ENCODE measurements at regions not wholly inside any gene's neighbourhood (a gene's known extent, or its start where the extent isn't known, plus 50 kb on each side); places are given as distances from the start of the nearest gene placed in this dataset.

GRCh38 chr9:134247918-134248631 lies 78.2 kb upstream of the RXRA start:
- WGBS, 3 donors = 87 to 96% (median 93%) methylated on average over 5 of the region's 5 CpGs
- no peak for DNase-seq
- FAIRE-seq = no peak

GRCh38 chr9:134251296-134252069 lies 74.8 kb upstream of the RXRA start:
- no peak overlapping the region for H3K4me3 ChIP-seq (ENCODE audit: low read depth in 1 of 3, low read length in 3 of 3)
- H3K36me3 ChIP-seq (ENCODE audit: control insufficient read depth in 3 of 3, insufficient read depth in 2 of 3, low read depth in 1 of 3, low read length in 3 of 3) = no peaks in the 10 kb centered on the region
- H3K9me3 ChIP-seq (ENCODE audit: control insufficient read depth in 2 of 2, insufficient read depth in 1 of 2, low read depth in 1 of 2, low read length in 1 of 2) = peaks cover 0 to 15% of the 10 kb centered on the region in 2 donors
- 68 to 85% (median 70%) methylated on average over 31 to 33 of the region's 33 CpGs for WGBS, 3 donors
- no peaks in the 10 kb centered on the region for H3K4me1 ChIP-seq (ENCODE audit: control insufficient read depth in 3 of 3, insufficient read depth in 2 of 3, low read depth in 1 of 3, low read length in 2 of 3)
- FAIRE-seq (no peak), DNase-seq (no peak)
- no peaks in the 10 kb centered on the region for H3K27me3 ChIP-seq (ENCODE audit: control insufficient read depth in 3 of 3, insufficient read depth in 3 of 3, low read length in 3 of 3)
- no peak overlapping the region for H3K27ac ChIP-seq (ENCODE audit: low read depth in 1 of 3, low read length in 2 of 3)

More at GRCh38 chr9:134247918-134248631, 78.2 kb upstream of the RXRA start:
- Histone ChIP-seq H3K27ac (ENCODE audit: low read depth in 1 of 3, low read length in 2 of 3) (no peak overlapping the region), H3K9me3 (ENCODE audit: control insufficient read depth in 2 of 2, insufficient read depth in 1 of 2, low read depth in 1 of 2, low read length in 1 of 2) (peaks cover 0 to 15% of the 10 kb centered on the region in 2 donors), H3K4me3 (ENCODE audit: low read depth in 1 of 3, low read length in 3 of 3) (no peak overlapping the region), H3K4me1 (ENCODE audit: control insufficient read depth in 3 of 3, insufficient read depth in 2 of 3, low read depth in 1 of 3, low read length in 2 of 3) (no peaks in the 10 kb centered on the region), H3K36me3 (ENCODE audit: control insufficient read depth in 3 of 3, insufficient read depth in 2 of 3, low read depth in 1 of 3, low read length in 3 of 3) (no peaks in the 10 kb centered on the region), H3K27me3 (ENCODE audit: control insufficient read depth in 3 of 3, insufficient read depth in 3 of 3, low read length in 3 of 3) (no peaks in the 10 kb centered on the region)

GRCh38 chr9:134252084-134252830 lies 74.0 kb upstream of the RXRA start:
- Histone ChIP-seq H3K4me3 (ENCODE audit: low read depth in 1 of 3, low read length in 3 of 3) (no peak overlapping the region), H3K27me3 (ENCODE audit: control insufficient read depth in 3 of 3, insufficient read depth in 3 of 3, low read length in 3 of 3) (no peaks in the 10 kb centered on the region), H3K36me3 (ENCODE audit: control insufficient read depth in 3 of 3, insufficient read depth in 2 of 3, low read depth in 1 of 3, low read length in 3 of 3) (no peaks in the 10 kb centered on the region), H3K4me1 (ENCODE audit: control insufficient read depth in 3 of 3, insufficient read depth in 2 of 3, low read depth in 1 of 3, low read length in 2 of 3) (no peaks in the 10 kb centered on the region), H3K27ac (ENCODE audit: low read depth in 1 of 3, low read length in 2 of 3) (no peak overlapping the region), H3K9me3 (ENCODE audit: control insufficient read depth in 2 of 2, insufficient read depth in 1 of 2, low read depth in 1 of 2, low read length in 1 of 2) (peaks cover 0 to 13% of the 10 kb centered on the region in 2 donors)
- DNase-seq = no peak
- no peak for FAIRE-seq
- WGBS, 3 donors = 60 to 76% (median 62%) methylated on average over 23 of the region's 23 CpGs

GRCh38 chr9:134253606-134254205 lies 72.5 kb upstream of the RXRA start:
- Histone ChIP-seq H3K4me3 (ENCODE audit: low read depth in 1 of 3, low read length in 3 of 3) (no peak overlapping the region), H3K4me1 (ENCODE audit: control insufficient read depth in 3 of 3, insufficient read depth in 2 of 3, low read depth in 1 of 3, low read length in 2 of 3) (no peaks in the 10 kb centered on the region), H3K27me3 (ENCODE audit: control insufficient read depth in 3 of 3, insufficient read depth in 3 of 3, low read length in 3 of 3) (no peaks in the 10 kb centered on the region), H3K27ac (ENCODE audit: low read depth in 1 of 3, low read length in 2 of 3) (no peak overlapping the region), H3K9me3 (ENCODE audit: control insufficient read depth in 2 of 2, insufficient read depth in 1 of 2, low read depth in 1 of 2, low read length in 1 of 2) (peaks cover 0 to 4% of the 10 kb centered on the region in 2 donors), H3K36me3 (ENCODE audit: control insufficient read depth in 3 of 3, insufficient read depth in 2 of 3, low read depth in 1 of 3, low read length in 3 of 3) (no peaks in the 10 kb centered on the region)
- 74 to 80% (median 75%) methylated on average over 4 of the region's 4 CpGs for WGBS, 3 donors
- no peak for FAIRE-seq
- DNase-seq = no peak

GRCh38 chr9:134258332-134258731 lies 67.9 kb upstream of the RXRA start:
- WGBS, 3 donors = 39 to 80% (median 53%) methylated on average over 9 to 10 of the region's 10 CpGs
- Histone ChIP-seq H3K9me3 (ENCODE audit: control insufficient read depth in 2 of 2, insufficient read depth in 1 of 2, low read depth in 1 of 2, low read length in 1 of 2) (no peaks in the 10 kb centered on the region), H3K27ac (ENCODE audit: low read depth in 1 of 3, low read length in 2 of 3) (no peak overlapping the region), H3K27me3 (ENCODE audit: control insufficient read depth in 3 of 3, insufficient read depth in 3 of 3, low read length in 3 of 3) (no peaks in the 10 kb centered on the region), H3K4me1 (ENCODE audit: control insufficient read depth in 3 of 3, insufficient read depth in 2 of 3, low read depth in 1 of 3, low read length in 2 of 3) (no peaks in the 10 kb centered on the region), H3K4me3 (ENCODE audit: low read depth in 1 of 3, low read length in 3 of 3) (no peak overlapping the region), H3K36me3 (ENCODE audit: control insufficient read depth in 3 of 3, insufficient read depth in 2 of 3, low read depth in 1 of 3, low read length in 3 of 3) (no peaks in the 10 kb centered on the region)
- no peak for FAIRE-seq
- DNase-seq = no peak

GRCh38 chr9:134258828-134259546 lies 67.3 kb upstream of the RXRA start:
- no peak for DNase-seq
- Histone ChIP-seq H3K4me3 (ENCODE audit: low read depth in 1 of 3, low read length in 3 of 3) (no peak overlapping the region), H3K4me1 (ENCODE audit: control insufficient read depth in 3 of 3, insufficient read depth in 2 of 3, low read depth in 1 of 3, low read length in 2 of 3) (peaks cover 0 to 6% (median 0%) of the 10 kb centered on the region in 3 donors), H3K27ac (ENCODE audit: low read depth in 1 of 3, low read length in 2 of 3) (no peak overlapping the region), H3K27me3 (ENCODE audit: control insufficient read depth in 3 of 3, insufficient read depth in 3 of 3, low read length in 3 of 3) (no peaks in the 10 kb centered on the region), H3K9me3 (ENCODE audit: control insufficient read depth in 2 of 2, insufficient read depth in 1 of 2, low read depth in 1 of 2, low read length in 1 of 2) (no peaks in the 10 kb centered on the region), H3K36me3 (ENCODE audit: control insufficient read depth in 3 of 3, insufficient read depth in 2 of 3, low read depth in 1 of 3, low read length in 3 of 3) (no peaks in the 10 kb centered on the region)
- FAIRE-seq = no peak
- WGBS, 3 donors = 44 to 76% (median 59%) methylated on average over 10 to 11 of the region's 11 CpGs

- H3K27ac ChIP-seq (ENCODE audit: low read depth in 1 of 3, low read length in 2 of 3) = no peak overlapping the region
- H3K27me3 ChIP-seq (ENCODE audit: control insufficient read depth in 3 of 3, insufficient read depth in 3 of 3, low read length in 3 of 3) = no peaks in the 10 kb centered on the region
- H3K4me1 ChIP-seq (ENCODE audit: control insufficient read depth in 3 of 3, insufficient read depth in 2 of 3, low read depth in 1 of 3, low read length in 2 of 3) = peaks cover 0 to 13% (median 0%) of the 10 kb centered on the region in 3 donors
- no peak for FAIRE-seq
- H3K4me3 ChIP-seq (ENCODE audit: low read depth in 1 of 3, low read length in 3 of 3) = no peak overlapping the region
- WGBS, 3 donors = 90 to 92% (median 91%) methylated on average over 14 of the region's 14 CpGs
- H3K9me3 ChIP-seq (ENCODE audit: control insufficient read depth in 2 of 2, insufficient read depth in 1 of 2, low read depth in 1 of 2, low read length in 1 of 2) = no peaks in the 10 kb centered on the region
- no peak for DNase-seq
- no peaks in the 10 kb centered on the region for H3K36me3 ChIP-seq (ENCODE audit: control insufficient read depth in 3 of 3, insufficient read depth in 2 of 3, low read depth in 1 of 3, low read length in 3 of 3)
These were observed 66.5 kb upstream of the RXRA start for GRCh38 chr9:134259708-134260107.
